ENCODE measurements at regions not wholly inside any gene's neighbourhood (a gene's known extent, or its start where the extent isn't known, plus 50 kb on each side); places are given as distances from the start of the nearest gene placed in this dataset.

- H4K91ac ChIP-seq (replicated peaks; ENCODE audit: insufficient read length, low read length), result no peak overlapping the region
- H3K4me3 ChIP-seq (ENCODE audit: extremely low read depth in 1 of 4, insufficient read depth in 2 of 4, low read depth in 3 of 4, low read length in 4 of 4), result peak overlapping the region; percentile 35 to 71 (median 60)
- no peak overlapping the region for H3K14ac ChIP-seq (ENCODE audit: insufficient read length)
- H3K56ac ChIP-seq (replicated peaks; ENCODE audit: insufficient read length, low read depth, low read length), result no peak overlapping the region
- no peaks in the 10 kb centered on the region for H3K79me1 ChIP-seq (ENCODE audit: low read depth, low read length)
- CTCF ChIA-PET (ENCODE audit: partially characterized antibody), result interaction anchor here (1.6 to 3.0 kb wide), 3 partner anchors 12 to 183 kb away, joined by 5 to 16 read pairs (median 8); no protein-coding TSS in a partner anchor
- peaks cover 15 to 36% (median 29%) of the 10 kb centered on the region in 4 experiments; a peak in 6 of 7 replicates for H3K27me3 ChIP-seq (replicated peaks in 1 of 4; ENCODE audit: control insufficient read depth in 3 of 4, extremely low read depth in 1 of 4, insufficient read depth in 3 of 4, low read length in 3 of 4)
- H3K18ac ChIP-seq (ENCODE audit: extremely low read depth, low read length), result no peak overlapping the region
- no peak overlapping the region for H4K5ac ChIP-seq (ENCODE audit: insufficient read length, low read depth, low read length)
- H4K8ac ChIP-seq (ENCODE audit: extremely low read depth, insufficient read depth, low read length), result peak overlapping the region; percentile 86; the same call in 1 of the 2 replicates
- peak overlapping the region; percentile 97 to 100 for H3K4me2 ChIP-seq (ENCODE audit: insufficient read depth in 1 of 2, low read depth in 2 of 2, low read length in 2 of 2)
- no peak overlapping the region for H2BK5ac ChIP-seq (ENCODE audit: low read depth, low read length)
- peaks cover 20% of the 10 kb centered on the region for H3K23me2 ChIP-seq (ENCODE audit: low read depth, low read length)
- no peak overlapping the region for H2BK120ac ChIP-seq (replicated peaks; ENCODE audit: low read depth, low read length)
- no peak overlapping the region for H3K4ac ChIP-seq (replicated peaks; ENCODE audit: insufficient read length, low read depth, low read length)
- H2BK12ac ChIP-seq (ENCODE audit: low read depth, low read length), result peak overlapping the region; percentile 85; the same call in 1 of the 2 replicates
- H2AFZ ChIP-seq (ENCODE audit: low read length), result peak overlapping the region; percentile 83
- 1% methylated on average over 41 of the region's 61 CpGs; no CpG with 5 or more reads in 1 of the 2 experiments for WGBS, 2 experiments (ENCODE audit: extremely low coverage in 1 of 2, insufficient coverage in 1 of 2, insufficient read length in 1 of 2, insufficient replicate concordance in 2 of 2, low coverage in 1 of 2, low lambda C conversion rate in 2 of 2, missing lambda C conversion rate in 1 of 2)
- H3K79me2 ChIP-seq (ENCODE audit: control insufficient read depth in 1 of 2, insufficient read depth in 2 of 2, low read length in 2 of 2), result no peaks in the 10 kb centered on the region
- H4K20me1 ChIP-seq (replicated peaks in 1 of 2; ENCODE audit: control insufficient read depth in 1 of 2, insufficient read depth in 2 of 2, low read length in 2 of 2), result no peaks in the 10 kb centered on the region
- no peaks in the 10 kb centered on the region for H3K36me3 ChIP-seq (ENCODE audit: control insufficient read depth in 2 of 4, insufficient read depth in 4 of 4, low read length in 3 of 4)
- H3K9me3 ChIP-seq (ENCODE audit: insufficient read depth in 2 of 2, low read depth in 1 of 2, low read length in 1 of 2), result no peaks in the 10 kb centered on the region; a peak in 1 of 4 replicates
- no peak overlapping the region for H3K27ac ChIP-seq (ENCODE audit: low read depth, low read length)
- POLR2A ChIA-PET (ENCODE audit: partially characterized antibody), result no interaction called here
- FAIRE-seq (no peak), DNase-seq (ENCODE audit: low read depth in 1 of 2, low spot score in 2 of 2) (no peak)
- peaks cover 4 to 8% (median 5%) of the 10 kb centered on the region in 4 experiments; a peak in 6 of 7 replicates for H3K4me1 ChIP-seq (replicated peaks in 1 of 4; ENCODE audit: control insufficient read depth in 3 of 4, insufficient read depth in 4 of 4, low read length in 3 of 4)
- peak overlapping the region in 1 of 4 experiments; percentile 23; a peak in 1 of 7 replicates for H3K9ac ChIP-seq (replicated peaks in 1 of 4; ENCODE audit: extremely low read depth in 1 of 4, low read depth in 3 of 4, low read length in 3 of 4)
- peak overlapping the region; percentile 10; the same call in 1 of the 2 replicates for H2BK15ac ChIP-seq (ENCODE audit: low read length)
- H2AK5ac ChIP-seq (ENCODE audit: low read depth, low read length), result no peak overlapping the region
- H3K23ac ChIP-seq (ENCODE audit: insufficient read length), result no peak overlapping the region
- H2BK20ac ChIP-seq (ENCODE audit: low read length), result no peak overlapping the region
- TF ChIP-seq GABPA (IDR thresholded peaks at IDR 0.05; ENCODE audit: borderline replicate concordance, insufficient read depth, low read length) (no peak), CTBP2 (IDR thresholded peaks at IDR 0.05; ENCODE audit: borderline replicate concordance, insufficient read depth, insufficient read length, low read length) (no peak), SIRT6 (IDR thresholded peaks at IDR 0.05; ENCODE audit: low read length) (no peak), POU5F1 (IDR thresholded peaks at IDR 0.05; ENCODE audit: low read depth, low read length) (no peak), ZNF274 (IDR thresholded peaks at IDR 0.05; ENCODE audit: borderline replicate concordance, extremely low read depth, low read length) (no peak), KDM1A (IDR thresholded peaks at IDR 0.05; ENCODE audit: borderline replicate concordance, low read length) (no peak), HDAC2 (IDR thresholded peaks at IDR 0.05; ENCODE audit: borderline replicate concordance in 1 of 2, low read depth in 2 of 2, low read length in 2 of 2) (no peak; a peak in 1 of 4 replicates), TAF1 (IDR thresholded peaks at IDR 0.05; ENCODE audit: low read depth, low read length) (no peak)
- TF ChIP-seq, protein P1, sequence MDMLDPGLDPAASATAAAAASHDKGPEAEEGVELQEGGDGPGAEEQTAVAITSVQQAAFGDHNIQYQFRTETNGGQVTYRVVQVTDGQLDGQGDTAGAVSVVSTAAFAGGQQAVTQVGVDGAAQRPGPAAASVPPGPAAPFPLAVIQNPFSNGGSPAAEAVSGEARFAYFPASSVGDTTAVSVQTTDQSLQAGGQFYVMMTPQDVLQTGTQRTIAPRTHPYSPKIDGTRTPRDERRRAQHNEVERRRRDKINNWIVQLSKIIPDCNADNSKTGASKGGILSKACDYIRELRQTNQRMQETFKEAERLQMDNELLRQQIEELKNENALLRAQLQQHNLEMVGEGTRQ (IDR thresholded peaks at IDR 0.05; ENCODE audit: low read length), result no peak
Observed at GRCh38 chr12:62190689-62191490, 69.3 kb upstream of the USP15 start.
